Spleen (tissue), 7 donors: ENCODE measurements at regions not wholly inside any gene's neighbourhood (a gene's known extent, or its start where the extent isn't known, plus 50 kb on each side); places are given as distances from the start of the nearest gene placed in this dataset.

Experiments
- CTCF ChIP-seq, 11 experiments: fragments of 200-600 bp in 7 of 11; fragments of 450-650 bp in 4 of 11; sonication (generic) in 4 of 11; IDR thresholded peaks in 8 of 11; conservative IDR thresholded peaks in 3 of 11; 1 replicate in 7 of 11; 2 replicates in 4 of 11; pipeline versions ENCODE4 v1.4.0 to v1.8.0; 2016 to 2021; ENCODE audit warnings: antibody characterized with exemption in 11 of 11, inconsistent platforms in 4 of 11, mild to moderate bottlenecking in 1 of 11
- POLR2A ChIP-seq, 3 donors: fragments of 450-650 bp; IDR thresholded peaks; one replicate each; pipeline ENCODE4 v1.5.1; 2017; ENCODE audit warnings: antibody characterized with exemption in 3 of 3, mild to moderate bottlenecking in 1 of 3
- donor health status: DM: no; HTN: no; CAD: no; lungs with moderate emphysema.
- donor health status: DM: no; HTN: no; CAD: no.
- donor health status: DM: no; HTN: no; CAD: no.

GRCh38 chr17:70886648-70887047 is 717.3 kb downstream of the KCNJ2 start:
- TF ChIP-seq POLR2A (IDR thresholded peaks at IDR 0.05) (no peak), CTCF (IDR thresholded peaks at IDR 0.05 in 8 of 11, conservative IDR thresholded peaks at IDR 0.05 in 3 of 11) (no peak)
